ENCODE measurements at regions not wholly inside any gene's neighbourhood (a gene's known extent, or its start where the extent isn't known, plus 50 kb on each side); places are given as distances from the start of the nearest gene placed in this dataset.

GRCh38 chr7:132072873-132073272 is 503.4 kb downstream of the PLXNA4 start:
- peaks cover 10 to 16% of the 10 kb centered on the region in 2 donors for H3K27me3 Mint-ChIP-seq
- no peaks in the 10 kb centered on the region for H3K9me3 ChIP-seq
- ATAC-seq (replicated peaks in 1 of 4) (no peak), DNase-seq (no peak)
- no peaks in the 10 kb centered on the region for H3K4me1 Mint-ChIP-seq
- H3K27ac ChIP-seq (ENCODE audit: low read length) = no peak overlapping the region
- no peaks in the 10 kb centered on the region for H3K9me3 Mint-ChIP-seq
- H3K27me3 ChIP-seq (replicated peaks in 1 of 2; ENCODE audit: control insufficient read depth in 2 of 2, extremely low read depth in 1 of 2, insufficient read depth in 2 of 2, low read length in 1 of 2) = peaks cover 0 to 20% of the 10 kb centered on the region in 2 experiments
- H3K27ac Mint-ChIP-seq = no peak overlapping the region
- ChIA-PET POLR2A (no interaction called here), CTCF (no interaction called here)
- no peak overlapping the region for H3K4me3 ChIP-seq (ENCODE audit: control insufficient read depth in 1 of 2, extremely low read depth in 1 of 2, low read length in 1 of 2)
- H3K4me1 ChIP-seq (ENCODE audit: control insufficient read depth in 1 of 2, extremely low read depth in 1 of 2, insufficient read depth in 2 of 2, low read length in 2 of 2) = no peaks in the 10 kb centered on the region
- no peaks in the 10 kb centered on the region for H3K36me3 Mint-ChIP-seq
- no peak overlapping the region for H3K4me3 Mint-ChIP-seq
- no peaks in the 10 kb centered on the region for H3K36me3 ChIP-seq (ENCODE audit: control insufficient read depth in 2 of 2, extremely low read depth in 1 of 2, insufficient read depth in 1 of 2, low read length in 1 of 2)

- DNase-seq (no peak), ATAC-seq (replicated peaks in 1 of 4) (no peak)
- Mint-ChIP-seq H3K27me3 (peaks cover 6 to 16% of the 10 kb centered on the region in 2 donors), H3K27ac (no peak overlapping the region), H3K36me3 (no peaks in the 10 kb centered on the region), H3K4me3 (no peak overlapping the region), H3K9me3 (no peaks in the 10 kb centered on the region), H3K4me1 (no peaks in the 10 kb centered on the region)
- CTCF ChIA-PET = no interaction called here
- Histone ChIP-seq H3K4me1 (ENCODE audit: control insufficient read depth in 1 of 2, extremely low read depth in 1 of 2, insufficient read depth in 2 of 2, low read length in 2 of 2) (no peaks in the 10 kb centered on the region), H3K27me3 (replicated peaks in 1 of 2; ENCODE audit: control insufficient read depth in 2 of 2, extremely low read depth in 1 of 2, insufficient read depth in 2 of 2, low read length in 1 of 2) (peaks cover 0 to 20% of the 10 kb centered on the region in 2 experiments), H3K36me3 (ENCODE audit: control insufficient read depth in 2 of 2, extremely low read depth in 1 of 2, insufficient read depth in 1 of 2, low read length in 1 of 2) (no peaks in the 10 kb centered on the region), H3K4me3 (ENCODE audit: control insufficient read depth in 1 of 2, extremely low read depth in 1 of 2, low read length in 1 of 2) (no peak overlapping the region), H3K27ac (ENCODE audit: low read length) (no peak overlapping the region), H3K9me3 (no peaks in the 10 kb centered on the region)
- WGBS (ENCODE audit: insufficient coverage) = 93% methylated on average over 3 of the region's 4 CpGs
- POLR2A ChIA-PET = no interaction called here
These were observed 504.1 kb downstream of the PLXNA4 start for GRCh38 chr7:132072165-132072564.

- no peak overlapping the region for H3K4me3 ChIP-seq (ENCODE audit: control insufficient read depth in 1 of 2, extremely low read depth in 1 of 2, low read length in 1 of 2)
- Mint-ChIP-seq H3K27ac (no peak overlapping the region), H3K4me3 (no peak overlapping the region), H3K4me1 (no peaks in the 10 kb centered on the region), H3K36me3 (no peaks in the 10 kb centered on the region), H3K27me3 (no peaks in the 10 kb centered on the region), H3K9me3 (no peaks in the 10 kb centered on the region)
- no peaks in the 10 kb centered on the region for H3K36me3 ChIP-seq (ENCODE audit: control insufficient read depth in 2 of 2, extremely low read depth in 1 of 2, insufficient read depth in 1 of 2, low read length in 1 of 2)
- H3K27ac ChIP-seq (ENCODE audit: low read length) = no peak overlapping the region
- peaks cover 0 to 7% of the 10 kb centered on the region in 2 experiments for H3K27me3 ChIP-seq (replicated peaks in 1 of 2; ENCODE audit: control insufficient read depth in 2 of 2, extremely low read depth in 1 of 2, insufficient read depth in 2 of 2, low read length in 1 of 2)
- DNase-seq (no peak), ATAC-seq (replicated peaks in 1 of 4) (no peak)
- no peaks in the 10 kb centered on the region for H3K4me1 ChIP-seq (ENCODE audit: control insufficient read depth in 1 of 2, extremely low read depth in 1 of 2, insufficient read depth in 2 of 2, low read length in 2 of 2)
- ChIA-PET CTCF (no interaction called here), POLR2A (no interaction called here)
- 55% methylated on average over 1 of the region's 4 CpGs for WGBS (ENCODE audit: insufficient coverage)
- H3K9me3 ChIP-seq = no peaks in the 10 kb centered on the region
These were observed 507.0 kb downstream of the PLXNA4 start for GRCh38 chr7:132069306-132069705.

- 69% methylated on average over 6 of the region's 12 CpGs for WGBS (ENCODE audit: insufficient coverage)
- Histone ChIP-seq H3K27ac (ENCODE audit: low read length) (no peak overlapping the region), H3K4me1 (ENCODE audit: control insufficient read depth in 1 of 2, extremely low read depth in 1 of 2, insufficient read depth in 2 of 2, low read length in 2 of 2) (no peaks in the 10 kb centered on the region), H3K9me3 (no peaks in the 10 kb centered on the region), H3K27me3 (replicated peaks in 1 of 2; ENCODE audit: control insufficient read depth in 2 of 2, extremely low read depth in 1 of 2, insufficient read depth in 2 of 2, low read length in 1 of 2) (peaks cover 0 to 12% of the 10 kb centered on the region in 2 experiments), H3K36me3 (ENCODE audit: control insufficient read depth in 2 of 2, extremely low read depth in 1 of 2, insufficient read depth in 1 of 2, low read length in 1 of 2) (no peaks in the 10 kb centered on the region), H3K4me3 (ENCODE audit: control insufficient read depth in 1 of 2, extremely low read depth in 1 of 2, low read length in 1 of 2) (no peak overlapping the region)
- no peaks in the 10 kb centered on the region for H3K4me1 Mint-ChIP-seq
- no peaks in the 10 kb centered on the region for H3K36me3 Mint-ChIP-seq
- no peak overlapping the region for H3K27ac Mint-ChIP-seq
- POLR2A ChIA-PET = no interaction called here
- no peak for DNase-seq
- CTCF ChIA-PET = no interaction called here
- ATAC-seq (replicated peaks in 1 of 4) = no peak
- no peak overlapping the region for H3K4me3 Mint-ChIP-seq
- H3K27me3 Mint-ChIP-seq = peaks cover 0 to 3% of the 10 kb centered on the region in 2 donors
- H3K9me3 Mint-ChIP-seq = no peaks in the 10 kb centered on the region
These were observed 509.5 kb downstream of the PLXNA4 start for GRCh38 chr7:132066761-132067171.

GRCh38 chr7:132065989-132066603 is 509.7 kb upstream of the PODXL start:
- DNase-seq = no peak
- Histone ChIP-seq H3K27me3 (replicated peaks in 1 of 2; ENCODE audit: control insufficient read depth in 2 of 2, extremely low read depth in 1 of 2, insufficient read depth in 2 of 2, low read length in 1 of 2) (peaks cover 0 to 12% of the 10 kb centered on the region in 2 experiments), H3K9me3 (no peaks in the 10 kb centered on the region), H3K4me3 (ENCODE audit: control insufficient read depth in 1 of 2, extremely low read depth in 1 of 2, low read length in 1 of 2) (no peak overlapping the region), H3K36me3 (ENCODE audit: control insufficient read depth in 2 of 2, extremely low read depth in 1 of 2, insufficient read depth in 1 of 2, low read length in 1 of 2) (no peaks in the 10 kb centered on the region), H3K27ac (ENCODE audit: low read length) (no peak overlapping the region), H3K4me1 (ENCODE audit: control insufficient read depth in 1 of 2, extremely low read depth in 1 of 2, insufficient read depth in 2 of 2, low read length in 2 of 2) (no peaks in the 10 kb centered on the region)
- ATAC-seq (replicated peaks in 1 of 4) = no peak
- 73% methylated on average over 3 of the region's 5 CpGs for WGBS (ENCODE audit: insufficient coverage)
- peaks cover 0 to 3% of the 10 kb centered on the region in 2 donors for H3K27me3 Mint-ChIP-seq
- H3K36me3 Mint-ChIP-seq = no peaks in the 10 kb centered on the region
- ChIA-PET CTCF (no interaction called here), POLR2A (no interaction called here)
- no peaks in the 10 kb centered on the region for H3K4me1 Mint-ChIP-seq
- H3K9me3 Mint-ChIP-seq = no peaks in the 10 kb centered on the region
- H3K4me3 Mint-ChIP-seq = no peak overlapping the region
- no peak overlapping the region for H3K27ac Mint-ChIP-seq

GRCh38 chr7:132065193-132065988 is 509.0 kb upstream of the PODXL start:
- Mint-ChIP-seq H3K36me3 (no peaks in the 10 kb centered on the region), H3K27ac (no peak overlapping the region), H3K4me3 (no peak overlapping the region), H3K27me3 (peaks cover 0 to 3% of the 10 kb centered on the region in 2 donors), H3K4me1 (no peaks in the 10 kb centered on the region), H3K9me3 (no peaks in the 10 kb centered on the region)
- Histone ChIP-seq H3K4me1 (ENCODE audit: control insufficient read depth in 1 of 2, extremely low read depth in 1 of 2, insufficient read depth in 2 of 2, low read length in 2 of 2) (no peaks in the 10 kb centered on the region), H3K4me3 (ENCODE audit: control insufficient read depth in 1 of 2, extremely low read depth in 1 of 2, low read length in 1 of 2) (no peak overlapping the region), H3K36me3 (ENCODE audit: control insufficient read depth in 2 of 2, extremely low read depth in 1 of 2, insufficient read depth in 1 of 2, low read length in 1 of 2) (no peaks in the 10 kb centered on the region), H3K27me3 (replicated peaks in 1 of 2; ENCODE audit: control insufficient read depth in 2 of 2, extremely low read depth in 1 of 2, insufficient read depth in 2 of 2, low read length in 1 of 2) (peaks cover 0 to 12% of the 10 kb centered on the region in 2 experiments), H3K27ac (ENCODE audit: low read length) (no peak overlapping the region), H3K9me3 (no peaks in the 10 kb centered on the region)
- DNase-seq = no peak
- CTCF ChIA-PET = no interaction called here
- POLR2A ChIA-PET = no interaction called here
- ATAC-seq (replicated peaks in 1 of 4) = no peak
- 56% methylated on average over 2 of the region's 8 CpGs for WGBS (ENCODE audit: insufficient coverage)
